ENCODE measurements at regions not wholly inside any gene's neighbourhood (a gene's known extent, or its start where the extent isn't known, plus 50 kb on each side); places are given as distances from the start of the nearest gene placed in this dataset.

GRCh38 chr20:43302936-43303335 is 113.2 kb upstream of the PTPRT start:
- no peak overlapping the region for H3K9ac ChIP-seq (ENCODE audit: low read length)

GRCh38 chr20:43300901-43301300 is 111.2 kb upstream of the PTPRT start:
- H3K27me3 ChIP-seq (ENCODE audit: insufficient read depth, low read depth, low read length) = no peaks in the 10 kb centered on the region
- H3K9me2 ChIP-seq (ENCODE audit: insufficient read depth, low read length) = no peaks in the 10 kb centered on the region
- no peak overlapping the region for H3K4me2 ChIP-seq (ENCODE audit: low read length)
- H3F3A ChIP-seq (ENCODE audit: insufficient read depth, low read length, poor library complexity, severe bottlenecking) = no peaks in the 10 kb centered on the region
- TF ChIP-seq TAF1 (IDR thresholded peaks at IDR 0.05; ENCODE audit: low read depth) = no peak
- TF ChIP-seq SMC3 (conservative IDR thresholded peaks at IDR 0.05; ENCODE audit: poor library complexity) = no peak
- no peak for TF ChIP-seq RAD21 (conservative IDR thresholded peaks at IDR 0.05)
- no peak for TF ChIP-seq POLR2AphosphoS5 (IDR thresholded peaks at IDR 0.05)
- no peak for TF ChIP-seq CTCF (IDR thresholded peaks at IDR 0.05; ENCODE audit: poor library complexity, severe bottlenecking)
- no peak for TF ChIP-seq MXI1 (conservative IDR thresholded peaks at IDR 0.05; ENCODE audit: poor library complexity, severe bottlenecking)
- no peak for TF ChIP-seq EP300 (conservative IDR thresholded peaks at IDR 0.05; ENCODE audit: poor library complexity, severe bottlenecking)
- H3K9ac ChIP-seq (ENCODE audit: low read length) = no peak overlapping the region
- no peaks in the 10 kb centered on the region for H3K79me2 ChIP-seq (replicated peaks; ENCODE audit: insufficient read depth, low read length)
- no peak overlapping the region for H3K4me3 ChIP-seq (ENCODE audit: low read length)
- no peaks in the 10 kb centered on the region for H4K20me1 ChIP-seq (ENCODE audit: insufficient read depth)
- H2AFZ ChIP-seq (ENCODE audit: low read depth, low read length) = no peak overlapping the region
- H3K27ac ChIP-seq (ENCODE audit: low read length) = no peak overlapping the region
- peaks cover 5% of the 10 kb centered on the region for H3K9me3 ChIP-seq (ENCODE audit: low read length)
- no peaks in the 10 kb centered on the region for H3K36me3 ChIP-seq (ENCODE audit: insufficient read depth, low read length)

More at GRCh38 chr20:43302936-43303335, 113.2 kb upstream of the PTPRT start:
- TF ChIP-seq SMC3 (conservative IDR thresholded peaks at IDR 0.05; ENCODE audit: poor library complexity) = no peak
- no peak for TF ChIP-seq TAF1 (IDR thresholded peaks at IDR 0.05; ENCODE audit: low read depth)
- TF ChIP-seq EZH2 (IDR thresholded peaks at IDR 0.05; ENCODE audit: borderline replicate concordance, insufficient read depth, low read length, poor library complexity, severe bottlenecking) = no peak
- TF ChIP-seq RAD21 (conservative IDR thresholded peaks at IDR 0.05) = no peak
- no peak for TF ChIP-seq MXI1 (conservative IDR thresholded peaks at IDR 0.05; ENCODE audit: poor library complexity, severe bottlenecking)
- TF ChIP-seq POLR2AphosphoS5 (IDR thresholded peaks at IDR 0.05) = no peak
- TF ChIP-seq, protein P1, sequence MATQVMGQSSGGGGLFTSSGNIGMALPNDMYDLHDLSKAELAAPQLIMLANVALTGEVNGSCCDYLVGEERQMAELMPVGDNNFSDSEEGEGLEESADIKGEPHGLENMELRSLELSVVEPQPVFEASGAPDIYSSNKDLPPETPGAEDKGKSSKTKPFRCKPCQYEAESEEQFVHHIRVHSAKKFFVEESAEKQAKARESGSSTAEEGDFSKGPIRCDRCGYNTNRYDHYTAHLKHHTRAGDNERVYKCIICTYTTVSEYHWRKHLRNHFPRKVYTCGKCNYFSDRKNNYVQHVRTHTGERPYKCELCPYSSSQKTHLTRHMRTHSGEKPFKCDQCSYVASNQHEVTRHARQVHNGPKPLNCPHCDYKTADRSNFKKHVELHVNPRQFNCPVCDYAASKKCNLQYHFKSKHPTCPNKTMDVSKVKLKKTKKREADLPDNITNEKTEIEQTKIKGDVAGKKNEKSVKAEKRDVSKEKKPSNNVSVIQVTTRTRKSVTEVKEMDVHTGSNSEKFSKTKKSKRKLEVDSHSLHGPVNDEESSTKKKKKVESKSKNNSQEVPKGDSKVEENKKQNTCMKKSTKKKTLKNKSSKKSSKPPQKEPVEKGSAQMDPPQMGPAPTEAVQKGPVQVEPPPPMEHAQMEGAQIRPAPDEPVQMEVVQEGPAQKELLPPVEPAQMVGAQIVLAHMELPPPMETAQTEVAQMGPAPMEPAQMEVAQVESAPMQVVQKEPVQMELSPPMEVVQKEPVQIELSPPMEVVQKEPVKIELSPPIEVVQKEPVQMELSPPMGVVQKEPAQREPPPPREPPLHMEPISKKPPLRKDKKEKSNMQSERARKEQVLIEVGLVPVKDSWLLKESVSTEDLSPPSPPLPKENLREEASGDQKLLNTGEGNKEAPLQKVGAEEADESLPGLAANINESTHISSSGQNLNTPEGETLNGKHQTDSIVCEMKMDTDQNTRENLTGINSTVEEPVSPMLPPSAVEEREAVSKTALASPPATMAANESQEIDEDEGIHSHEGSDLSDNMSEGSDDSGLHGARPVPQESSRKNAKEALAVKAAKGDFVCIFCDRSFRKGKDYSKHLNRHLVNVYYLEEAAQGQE (IDR thresholded peaks at IDR 0.05; ENCODE audit: borderline replicate concordance) = no peak
- no peak for TF ChIP-seq CTCF (IDR thresholded peaks at IDR 0.05; ENCODE audit: poor library complexity, severe bottlenecking)
- H3K9me2 ChIP-seq (ENCODE audit: insufficient read depth, low read length) = no peaks in the 10 kb centered on the region
- no peak overlapping the region for H2AFZ ChIP-seq (ENCODE audit: low read depth, low read length)
- H3K36me3 ChIP-seq (ENCODE audit: insufficient read depth, low read length) = no peaks in the 10 kb centered on the region
- no peak overlapping the region for H3K4me2 ChIP-seq (ENCODE audit: low read length)
- peaks cover 5% of the 10 kb centered on the region for H3K9me3 ChIP-seq (ENCODE audit: low read length)
- no peaks in the 10 kb centered on the region for H4K20me1 ChIP-seq (ENCODE audit: insufficient read depth)
- no peak overlapping the region for H3K4me3 ChIP-seq (ENCODE audit: low read length)
- H3K27ac ChIP-seq (ENCODE audit: low read length) = no peak overlapping the region
- H3K27me3 ChIP-seq (ENCODE audit: insufficient read depth, low read depth, low read length) = no peaks in the 10 kb centered on the region
- H3F3A ChIP-seq (ENCODE audit: insufficient read depth, low read length, poor library complexity, severe bottlenecking) = no peaks in the 10 kb centered on the region
- no peaks in the 10 kb centered on the region for H3K79me2 ChIP-seq (replicated peaks; ENCODE audit: insufficient read depth, low read length)

Measured in neural cell (in vitro differentiated cells).